ENCODE measurements at regions not wholly inside any gene's neighbourhood (a gene's known extent, or its start where the extent isn't known, plus 50 kb on each side); places are given as distances from the start of the nearest gene placed in this dataset.
"Not testable (repeated sequence)": the region's sequence is repeated elsewhere in the genome, so short reads cannot be mapped to it uniquely, and the experiment has no call there.

- DNase-seq, result no peak
Observed at GRCh38 chr11:95432714-95433503, 201.9 kb upstream of the SESN3 start.

- DNase-seq, result no peak
Observed at GRCh38 chr11:95429376-95429907, 198.4 kb upstream of the SESN3 start.

- DNase-seq, result no peak
Observed at GRCh38 chr11:95426823-95427462, 195.9 kb upstream of the SESN3 start.

- DNase-seq, result no peak
Observed at GRCh38 chr11:95419915-95420314, 188.9 kb upstream of the SESN3 start.

- DNase-seq, result no peak
Observed at GRCh38 chr11:95418916-95419315, 187.9 kb upstream of the SESN3 start.

- DNase-seq, result no peak
Observed at GRCh38 chr11:95417832-95418231, 186.8 kb upstream of the SESN3 start.

GRCh38 chr11:95415837-95416304 is 184.9 kb upstream of the SESN3 start:
- no peak for DNase-seq

GRCh38 chr11:95414217-95414616 is 183.2 kb upstream of the SESN3 start:
- no peak for DNase-seq

GRCh38 chr11:95413761-95414160 is 182.8 kb upstream of the SESN3 start:
- DNase-seq, result no peak

GRCh38 chr11:95413021-95413420 is 182.0 kb upstream of the SESN3 start:
- DNase-seq, result no peak

- DNase-seq, result no peak
Observed at GRCh38 chr11:95412074-95412473, 181.1 kb upstream of the SESN3 start.

- not testable (repeated sequence) for DNase-seq
Observed at GRCh38 chr11:95410707-95411106, 179.7 kb upstream of the SESN3 start.

GRCh38 chr11:95406271-95406670 is 175.3 kb upstream of the SESN3 start:
- no peak for DNase-seq

GRCh38 chr11:95404370-95404769 is 173.4 kb upstream of the SESN3 start:
- no peak for DNase-seq

GRCh38 chr11:95398437-95399112 is 167.6 kb upstream of the SESN3 start:
- DNase-seq, result no peak

- no peak for DNase-seq
Observed at GRCh38 chr11:95392644-95393043, 161.6 kb upstream of the SESN3 start.

- DNase-seq, result no peak
Observed at GRCh38 chr11:95389427-95389826, 158.4 kb upstream of the SESN3 start.

GRCh38 chr11:95388086-95388485 is 157.1 kb upstream of the SESN3 start:
- no peak for DNase-seq

- DNase-seq, result no peak
Observed at GRCh38 chr11:95387325-95387724, 156.3 kb upstream of the SESN3 start.

GRCh38 chr11:95385577-95385976 is 154.6 kb upstream of the SESN3 start:
- no peak for DNase-seq

- DNase-seq, result no peak
Observed at GRCh38 chr11:95379479-95379878, 148.5 kb upstream of the SESN3 start.

GRCh38 chr11:95378789-95379188 is 147.8 kb upstream of the SESN3 start:
- DNase-seq, result no peak

GRCh38 chr11:95378111-95378510 is 147.1 kb upstream of the SESN3 start:
- no peak for DNase-seq

GRCh38 chr11:95375886-95376285 is 144.9 kb upstream of the SESN3 start:
- DNase-seq, result no peak

All from NCI-H510A treated with DMSO at 0.1 percent for 48 hours (cell line).